ENCODE measurements at regions not wholly inside any gene's neighbourhood (a gene's known extent, or its start where the extent isn't known, plus 50 kb on each side); places are given as distances from the start of the nearest gene placed in this dataset.

DNA sequence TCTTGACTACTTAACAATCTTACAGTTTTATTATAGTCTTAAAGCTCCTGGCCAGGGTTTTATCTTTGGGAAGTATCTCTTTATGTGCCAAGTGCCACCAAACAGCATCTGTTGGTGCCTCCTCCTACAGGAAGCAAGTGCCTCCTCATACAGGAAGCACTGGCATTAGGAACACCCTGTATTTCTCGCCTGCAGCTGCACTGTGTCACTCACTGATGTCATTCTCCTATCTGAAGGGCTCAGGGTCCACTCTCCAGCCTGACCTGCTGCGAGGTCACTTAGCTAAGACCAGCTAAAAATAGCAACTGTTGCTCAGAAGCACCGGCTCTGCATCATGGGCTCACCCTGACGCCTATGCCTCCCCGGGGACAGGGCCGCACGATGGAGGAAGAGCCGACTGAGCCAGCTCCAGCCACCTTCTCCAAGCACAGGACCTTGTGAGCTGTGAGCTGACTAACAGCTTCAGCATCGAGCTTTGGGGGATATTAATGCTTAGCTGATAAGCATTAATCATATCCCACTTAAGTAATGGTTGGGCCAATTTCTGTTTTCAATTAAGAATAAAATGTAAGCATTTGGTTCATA lies 66.3 kb upstream of the CD93 start (continued):
- TF ChIP-seq, protein P1, sequence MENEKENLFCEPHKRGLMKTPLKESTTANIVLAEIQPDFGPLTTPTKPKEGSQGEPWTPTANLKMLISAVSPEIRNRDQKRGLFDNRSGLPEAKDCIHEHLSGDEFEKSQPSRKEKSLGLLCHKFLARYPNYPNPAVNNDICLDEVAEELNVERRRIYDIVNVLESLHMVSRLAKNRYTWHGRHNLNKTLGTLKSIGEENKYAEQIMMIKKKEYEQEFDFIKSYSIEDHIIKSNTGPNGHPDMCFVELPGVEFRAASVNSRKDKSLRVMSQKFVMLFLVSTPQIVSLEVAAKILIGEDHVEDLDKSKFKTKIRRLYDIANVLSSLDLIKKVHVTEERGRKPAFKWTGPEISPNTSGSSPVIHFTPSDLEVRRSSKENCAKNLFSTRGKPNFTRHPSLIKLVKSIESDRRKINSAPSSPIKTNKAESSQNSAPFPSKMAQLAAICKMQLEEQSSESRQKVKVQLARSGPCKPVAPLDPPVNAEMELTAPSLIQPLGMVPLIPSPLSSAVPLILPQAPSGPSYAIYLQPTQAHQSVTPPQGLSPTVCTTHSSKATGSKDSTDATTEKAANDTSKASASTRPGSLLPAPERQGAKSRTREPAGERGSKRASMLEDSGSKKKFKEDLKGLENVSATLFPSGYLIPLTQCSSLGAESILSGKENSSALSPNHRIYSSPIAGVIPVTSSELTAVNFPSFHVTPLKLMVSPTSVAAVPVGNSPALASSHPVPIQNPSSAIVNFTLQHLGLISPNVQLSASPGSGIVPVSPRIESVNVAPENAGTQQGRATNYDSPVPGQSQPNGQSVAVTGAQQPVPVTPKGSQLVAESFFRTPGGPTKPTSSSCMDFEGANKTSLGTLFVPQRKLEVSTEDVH (IDR thresholded peaks at IDR 0.05; ENCODE audit: low read depth, partially characterized antibody): peak; percentile 21
- TF ChIP-seq, protein P2, sequence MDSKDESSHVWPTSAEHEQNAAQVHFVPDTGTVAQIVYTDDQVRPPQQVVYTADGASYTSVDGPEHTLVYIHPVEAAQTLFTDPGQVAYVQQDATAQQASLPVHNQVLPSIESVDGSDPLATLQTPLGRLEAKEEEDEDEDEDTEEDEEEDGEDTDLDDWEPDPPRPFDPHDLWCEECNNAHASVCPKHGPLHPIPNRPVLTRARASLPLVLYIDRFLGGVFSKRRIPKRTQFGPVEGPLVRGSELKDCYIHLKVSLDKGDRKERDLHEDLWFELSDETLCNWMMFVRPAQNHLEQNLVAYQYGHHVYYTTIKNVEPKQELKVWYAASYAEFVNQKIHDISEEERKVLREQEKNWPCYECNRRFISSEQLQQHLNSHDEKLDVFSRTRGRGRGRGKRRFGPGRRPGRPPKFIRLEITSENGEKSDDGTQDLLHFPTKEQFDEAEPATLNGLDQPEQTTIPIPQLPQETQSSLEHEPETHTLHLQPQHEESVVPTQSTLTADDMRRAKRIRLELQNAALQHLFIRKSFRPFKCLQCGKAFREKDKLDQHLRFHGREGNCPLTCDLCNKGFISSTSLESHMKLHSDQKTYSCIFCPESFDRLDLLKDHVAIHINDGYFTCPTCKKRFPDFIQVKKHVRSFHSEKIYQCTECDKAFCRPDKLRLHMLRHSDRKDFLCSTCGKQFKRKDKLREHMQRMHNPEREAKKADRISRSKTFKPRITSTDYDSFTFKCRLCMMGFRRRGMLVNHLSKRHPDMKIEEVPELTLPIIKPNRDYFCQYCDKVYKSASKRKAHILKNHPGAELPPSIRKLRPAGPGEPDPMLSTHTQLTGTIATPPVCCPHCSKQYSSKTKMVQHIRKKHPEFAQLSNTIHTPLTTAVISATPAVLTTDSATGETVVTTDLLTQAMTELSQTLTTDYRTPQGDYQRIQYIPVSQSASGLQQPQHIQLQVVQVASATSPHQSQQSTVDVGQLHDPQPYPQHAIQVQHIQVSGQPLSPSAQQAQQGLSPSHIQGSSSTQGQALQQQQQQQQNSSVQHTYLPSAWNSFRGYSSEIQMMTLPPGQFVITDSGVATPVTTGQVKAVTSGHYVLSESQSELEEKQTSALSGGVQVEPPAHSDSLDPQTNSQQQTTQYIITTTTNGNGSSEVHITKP (IDR thresholded peaks at IDR 0.05; ENCODE audit: partially characterized antibody): peak; percentile 60
- peak; percentile 60; the same call in 1 of the 2 replicates for TF ChIP-seq MITF (IDR thresholded peaks at IDR 0.05)
- peak; percentile 65 for TF ChIP-seq BHLHE40 (IDR thresholded peaks at IDR 0.05; ENCODE audit: low read length)
- peak in 1 of 2 experiments; percentile 63 for TF ChIP-seq NCOA2 (IDR thresholded peaks at IDR 0.05; ENCODE audit: partially characterized antibody in 2 of 2)
- no peak for TF ChIP-seq ZBTB5 (IDR thresholded peaks at IDR 0.05)
- peak; percentile 97 for TF ChIP-seq ZFP36 (IDR thresholded peaks at IDR 0.05; ENCODE audit: low read depth, low read length, partially characterized antibody)
- no peak for TF ChIP-seq SFPQ (IDR thresholded peaks at IDR 0.05; ENCODE audit: low read depth, low read length)
- peak; percentile 57; the same call in 1 of the 2 replicates for TF ChIP-seq NFRKB (IDR thresholded peaks at IDR 0.05; ENCODE audit: low read depth)
- TF ChIP-seq TFAM (CRISPR knock-in tag; conservative IDR thresholded peaks at IDR 0.05): no peak
- peak; percentile 83 for TF ChIP-seq MTA3 (IDR thresholded peaks at IDR 0.05; ENCODE audit: borderline replicate concordance)
